ENCODE measurements at regions not wholly inside any gene's neighbourhood (a gene's known extent, or its start where the extent isn't known, plus 50 kb on each side); places are given as distances from the start of the nearest gene placed in this dataset.

GRCh38 chr16:55933038-55933437 is 57.9 kb upstream of the CES5A start:
- no peak overlapping the region for H3K4me3 ChIP-seq (replicated peaks in 1 of 2; ENCODE audit: low read depth in 2 of 2, low read length in 2 of 2)
- no peak for TF ChIP-seq CTCF (IDR thresholded peaks at IDR 0.05; ENCODE audit: low read depth, low read length)
- DNase-seq (ENCODE audit: low read depth in 2 of 2), result no peak

- DNase-seq (ENCODE audit: low read depth in 2 of 2), result no peak
- TF ChIP-seq CTCF (IDR thresholded peaks at IDR 0.05; ENCODE audit: low read depth, low read length), result no peak
- H3K4me3 ChIP-seq (replicated peaks in 1 of 2; ENCODE audit: low read depth in 2 of 2, low read length in 2 of 2), result no peak overlapping the region
These were observed 54.9 kb upstream of the CES5A start for GRCh38 chr16:55930036-55930435.

- no peak for DNase-seq (ENCODE audit: low read depth in 2 of 2)
- TF ChIP-seq CTCF (IDR thresholded peaks at IDR 0.05; ENCODE audit: low read depth, low read length), result no peak
- H3K4me3 ChIP-seq (replicated peaks in 1 of 2; ENCODE audit: low read depth in 2 of 2, low read length in 2 of 2), result no peak overlapping the region
These were observed 54.0 kb upstream of the CES5A start for GRCh38 chr16:55929181-55929580.

- TF ChIP-seq CTCF (IDR thresholded peaks at IDR 0.05; ENCODE audit: low read depth, low read length), result no peak
- no peak overlapping the region for H3K4me3 ChIP-seq (replicated peaks in 1 of 2; ENCODE audit: low read depth in 2 of 2, low read length in 2 of 2)
- DNase-seq (ENCODE audit: low read depth in 2 of 2), result no peak
These were observed 50.1 kb upstream of the CES5A start for GRCh38 chr16:55925242-55925641.

Data from cardiac fibroblast (primary cell).